ENCODE measurements at regions not wholly inside any gene's neighbourhood (a gene's known extent, or its start where the extent isn't known, plus 50 kb on each side); places are given as distances from the start of the nearest gene placed in this dataset.

DNA sequence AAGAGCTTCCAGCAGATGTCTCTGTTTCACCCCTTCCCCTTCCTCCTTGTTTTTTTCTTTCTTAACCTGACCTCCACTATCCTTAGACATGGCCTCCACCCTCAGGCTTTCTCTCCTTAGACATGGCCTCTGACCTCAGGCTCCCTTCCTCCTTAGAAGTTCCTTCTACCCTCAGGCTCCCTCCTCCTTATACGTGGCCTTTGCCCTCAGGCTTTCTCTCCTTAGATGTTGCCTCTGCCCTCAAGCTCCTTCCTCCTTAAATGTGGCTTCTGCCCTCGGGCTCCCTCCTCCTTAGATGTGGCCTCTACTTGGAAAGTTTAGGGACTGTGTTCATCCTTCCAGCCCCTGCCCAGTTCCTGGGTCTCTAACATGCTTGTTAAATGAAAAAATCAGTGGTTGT, 180.4 kb upstream of the S1PR3 start:
- H3K4me1 Mint-ChIP-seq (ENCODE audit: low read depth, unreplicated experiment): no peaks in the 10 kb centered on the region
- no peaks in the 10 kb centered on the region for H3K9me3 Mint-ChIP-seq (ENCODE audit: low read depth, unreplicated experiment)
- no peaks in the 10 kb centered on the region for H3K36me3 Mint-ChIP-seq (ENCODE audit: insufficient read depth, unreplicated experiment)
- no peak overlapping the region for H3K27ac Mint-ChIP-seq (ENCODE audit: unreplicated experiment)
- intact Hi-C loops (cut with micrococcal nuclease; ENCODE audit: unreplicated experiment): no loop called here
- TF ChIP-seq, protein P1, sequence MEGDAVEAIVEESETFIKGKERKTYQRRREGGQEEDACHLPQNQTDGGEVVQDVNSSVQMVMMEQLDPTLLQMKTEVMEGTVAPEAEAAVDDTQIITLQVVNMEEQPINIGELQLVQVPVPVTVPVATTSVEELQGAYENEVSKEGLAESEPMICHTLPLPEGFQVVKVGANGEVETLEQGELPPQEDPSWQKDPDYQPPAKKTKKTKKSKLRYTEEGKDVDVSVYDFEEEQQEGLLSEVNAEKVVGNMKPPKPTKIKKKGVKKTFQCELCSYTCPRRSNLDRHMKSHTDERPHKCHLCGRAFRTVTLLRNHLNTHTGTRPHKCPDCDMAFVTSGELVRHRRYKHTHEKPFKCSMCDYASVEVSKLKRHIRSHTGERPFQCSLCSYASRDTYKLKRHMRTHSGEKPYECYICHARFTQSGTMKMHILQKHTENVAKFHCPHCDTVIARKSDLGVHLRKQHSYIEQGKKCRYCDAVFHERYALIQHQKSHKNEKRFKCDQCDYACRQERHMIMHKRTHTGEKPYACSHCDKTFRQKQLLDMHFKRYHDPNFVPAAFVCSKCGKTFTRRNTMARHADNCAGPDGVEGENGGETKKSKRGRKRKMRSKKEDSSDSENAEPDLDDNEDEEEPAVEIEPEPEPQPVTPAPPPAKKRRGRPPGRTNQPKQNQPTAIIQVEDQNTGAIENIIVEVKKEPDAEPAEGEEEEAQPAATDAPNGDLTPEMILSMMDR (IDR thresholded peaks at IDR 0.05; ENCODE audit: unreplicated experiment): no peak
- H3K27me3 Mint-ChIP-seq (ENCODE audit: unreplicated experiment): peaks cover 15% of the 10 kb centered on the region
- CTCF ChIA-PET: no interaction called here
- BruUV-seq (replicated peaks): no TSS peak
- no peak for DNase-seq
- no peak overlapping the region for H3K4me3 Mint-ChIP-seq (ENCODE audit: low read depth, unreplicated experiment)

DNA sequence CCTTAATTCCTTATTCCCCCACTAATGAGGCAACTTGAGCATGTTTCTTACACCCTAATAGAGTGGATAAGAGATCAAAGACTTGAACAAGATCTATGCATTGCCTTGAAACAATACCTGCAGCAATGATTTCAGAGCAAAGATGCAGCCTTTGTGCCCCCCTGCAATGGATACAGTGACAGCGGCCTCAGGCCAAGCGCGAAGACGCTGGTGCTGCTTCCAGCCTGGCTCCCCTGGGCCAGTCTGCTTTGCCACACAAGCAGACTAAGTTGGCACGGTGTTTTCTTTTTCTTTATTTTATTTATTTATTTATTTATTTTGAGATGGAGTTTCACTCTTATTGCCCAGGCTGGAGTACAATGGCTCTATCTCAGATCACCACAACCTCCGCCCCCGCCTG, 179.8 kb upstream of the S1PR3 start:
- peaks cover 17% of the 10 kb centered on the region for H3K27me3 Mint-ChIP-seq (ENCODE audit: unreplicated experiment)
- no peak for DNase-seq
- intact Hi-C loops (cut with micrococcal nuclease; ENCODE audit: unreplicated experiment): no loop called here
- H3K27ac Mint-ChIP-seq (ENCODE audit: unreplicated experiment): no peak overlapping the region
- no peaks in the 10 kb centered on the region for H3K9me3 Mint-ChIP-seq (ENCODE audit: low read depth, unreplicated experiment)
- CTCF ChIA-PET: no interaction called here
- no TSS peak for BruUV-seq (replicated peaks)
- no peak overlapping the region for H3K4me3 Mint-ChIP-seq (ENCODE audit: low read depth, unreplicated experiment)
- no peaks in the 10 kb centered on the region for H3K4me1 Mint-ChIP-seq (ENCODE audit: low read depth, unreplicated experiment)
- TF ChIP-seq, protein P1 (IDR thresholded peaks at IDR 0.05; ENCODE audit: unreplicated experiment): no peak
- H3K36me3 Mint-ChIP-seq (ENCODE audit: insufficient read depth, unreplicated experiment): no peaks in the 10 kb centered on the region

DNA sequence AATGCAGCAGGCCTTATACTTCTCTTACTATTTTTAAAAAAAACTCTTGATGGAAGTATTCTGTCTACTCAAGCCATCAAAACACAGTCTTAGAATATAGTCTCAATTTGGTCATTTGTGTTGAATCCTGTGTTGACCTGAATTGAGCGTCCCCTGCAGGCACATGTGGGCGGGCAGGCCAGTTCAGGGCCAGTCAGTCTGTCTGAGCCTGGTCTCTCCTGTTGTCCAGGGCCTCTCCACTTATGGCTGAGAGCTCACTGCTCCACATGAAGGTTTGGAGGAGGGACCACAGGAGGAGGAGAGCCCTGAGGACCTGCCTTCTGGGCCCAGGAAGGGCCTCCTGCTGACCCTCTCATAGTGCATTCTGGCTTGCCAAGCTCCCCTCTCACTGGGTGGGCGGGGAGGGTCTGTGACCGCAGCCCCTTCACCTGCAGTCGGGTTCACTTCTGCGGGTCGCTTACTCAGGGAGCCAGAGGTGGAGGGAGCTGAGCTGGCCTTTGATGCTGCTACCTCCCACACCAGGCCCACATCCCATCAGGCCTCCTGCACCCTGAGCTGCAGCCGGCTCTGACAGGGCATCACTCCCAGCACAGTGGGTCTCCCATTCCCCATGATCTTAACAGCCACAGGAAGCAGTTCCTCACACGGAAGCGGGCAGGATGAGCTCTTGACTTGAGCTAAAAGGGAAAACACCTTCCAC, 178.2 kb upstream of the S1PR3 start:
- BruUV-seq (replicated peaks): no TSS peak
- DNase-seq: no peak
- H3K27ac Mint-ChIP-seq (ENCODE audit: unreplicated experiment): no peak overlapping the region
- CTCF ChIA-PET: interaction anchor here (0.7 kb wide), 1 partner anchor 30 kb away, joined by 3 read pairs; no protein-coding TSS in a partner anchor
- H3K4me3 Mint-ChIP-seq (ENCODE audit: low read depth, unreplicated experiment): no peak overlapping the region
- peaks cover 17% of the 10 kb centered on the region for H3K27me3 Mint-ChIP-seq (ENCODE audit: unreplicated experiment)
- intact Hi-C loops (cut with micrococcal nuclease; ENCODE audit: unreplicated experiment): no loop called here
- TF ChIP-seq, protein P1 (IDR thresholded peaks at IDR 0.05; ENCODE audit: unreplicated experiment): no peak
- no peaks in the 10 kb centered on the region for H3K9me3 Mint-ChIP-seq (ENCODE audit: low read depth, unreplicated experiment)
- H3K36me3 Mint-ChIP-seq (ENCODE audit: insufficient read depth, unreplicated experiment): no peaks in the 10 kb centered on the region
- H3K4me1 Mint-ChIP-seq (ENCODE audit: low read depth, unreplicated experiment): no peaks in the 10 kb centered on the region

DNA sequence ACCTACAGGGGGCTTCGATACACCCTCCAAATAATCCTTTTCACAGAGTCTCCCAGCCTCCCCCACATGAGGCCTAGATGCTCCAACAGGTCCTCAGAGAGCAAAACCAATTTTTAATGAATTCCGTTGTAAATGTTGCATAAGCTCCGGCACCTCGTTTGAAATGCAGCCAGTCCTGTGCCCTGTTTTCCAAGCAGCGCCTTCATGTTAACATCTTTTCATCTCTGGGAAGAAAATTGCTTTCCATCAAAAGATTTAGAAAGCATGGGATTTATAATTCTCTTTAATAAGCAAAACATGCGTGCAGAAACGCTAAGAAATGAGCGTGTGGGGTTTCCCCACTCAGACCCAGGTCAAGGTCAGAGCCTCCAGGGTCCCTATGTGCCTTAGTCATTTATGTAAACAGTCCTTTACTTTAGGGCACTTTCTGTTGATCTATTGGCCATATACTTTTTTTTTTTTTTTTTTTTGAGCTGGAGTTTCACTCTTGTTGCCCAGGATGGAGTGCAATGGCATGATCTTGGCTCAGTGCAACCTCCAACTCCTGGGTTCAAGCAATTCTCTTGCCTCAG, 177.5 kb upstream of the S1PR3 start:
- BruUV-seq (replicated peaks): no TSS peak
- TF ChIP-seq, protein P1 (IDR thresholded peaks at IDR 0.05; ENCODE audit: unreplicated experiment): no peak
- DNase-seq: no peak
- intact Hi-C loops (cut with micrococcal nuclease; ENCODE audit: unreplicated experiment): no loop called here
- Mint-ChIP-seq H3K27me3 (ENCODE audit: unreplicated experiment) (peaks cover 17% of the 10 kb centered on the region), H3K4me3 (ENCODE audit: low read depth, unreplicated experiment) (no peak overlapping the region), H3K27ac (ENCODE audit: unreplicated experiment) (no peak overlapping the region), H3K9me3 (ENCODE audit: low read depth, unreplicated experiment) (no peaks in the 10 kb centered on the region), H3K36me3 (ENCODE audit: insufficient read depth, unreplicated experiment) (no peaks in the 10 kb centered on the region), H3K4me1 (ENCODE audit: low read depth, unreplicated experiment) (no peaks in the 10 kb centered on the region)
- CTCF ChIA-PET: no interaction called here

All from Calu3 (cell line).